ENCODE measurements at regions not wholly inside any gene's neighbourhood (a gene's known extent, or its start where the extent isn't known, plus 50 kb on each side); places are given as distances from the start of the nearest gene placed in this dataset.
"Not testable (repeated sequence)": the region's sequence is repeated elsewhere in the genome, so short reads cannot be mapped to it uniquely, and the experiment has no call there.

DNA sequence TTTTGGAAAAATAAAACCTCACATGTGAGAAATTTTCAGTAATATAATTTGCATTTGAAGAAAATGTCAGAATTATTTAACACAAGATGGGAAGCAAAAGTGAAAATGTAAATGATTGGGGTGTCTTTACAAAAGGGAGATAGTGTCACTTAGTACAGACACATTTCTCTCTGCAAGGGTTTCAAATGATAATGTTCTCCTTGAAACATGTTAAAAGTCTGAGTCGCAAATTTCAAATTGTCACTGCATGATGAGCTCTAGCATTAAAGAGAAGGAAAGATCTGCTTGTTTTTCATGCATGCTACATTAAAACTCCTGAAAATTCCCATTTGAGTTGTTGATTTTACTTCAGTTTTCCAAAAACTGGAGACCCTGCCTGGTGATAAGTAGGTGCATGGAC, 122.0 kb upstream of the LDB2 start:
- no peaks in the 10 kb centered on the region for H3K36me3 ChIP-seq
- no peak overlapping the region for H3K4me3 ChIP-seq
- H3K27ac ChIP-seq, result no peak overlapping the region
- intact Hi-C loops (cut with DNase I; ENCODE audit: low total_unique reads), result no loop called here
- no peaks in the 10 kb centered on the region for H3K27me3 ChIP-seq
- DNase-seq, result no peak
- TF ChIP-seq, protein P1, sequence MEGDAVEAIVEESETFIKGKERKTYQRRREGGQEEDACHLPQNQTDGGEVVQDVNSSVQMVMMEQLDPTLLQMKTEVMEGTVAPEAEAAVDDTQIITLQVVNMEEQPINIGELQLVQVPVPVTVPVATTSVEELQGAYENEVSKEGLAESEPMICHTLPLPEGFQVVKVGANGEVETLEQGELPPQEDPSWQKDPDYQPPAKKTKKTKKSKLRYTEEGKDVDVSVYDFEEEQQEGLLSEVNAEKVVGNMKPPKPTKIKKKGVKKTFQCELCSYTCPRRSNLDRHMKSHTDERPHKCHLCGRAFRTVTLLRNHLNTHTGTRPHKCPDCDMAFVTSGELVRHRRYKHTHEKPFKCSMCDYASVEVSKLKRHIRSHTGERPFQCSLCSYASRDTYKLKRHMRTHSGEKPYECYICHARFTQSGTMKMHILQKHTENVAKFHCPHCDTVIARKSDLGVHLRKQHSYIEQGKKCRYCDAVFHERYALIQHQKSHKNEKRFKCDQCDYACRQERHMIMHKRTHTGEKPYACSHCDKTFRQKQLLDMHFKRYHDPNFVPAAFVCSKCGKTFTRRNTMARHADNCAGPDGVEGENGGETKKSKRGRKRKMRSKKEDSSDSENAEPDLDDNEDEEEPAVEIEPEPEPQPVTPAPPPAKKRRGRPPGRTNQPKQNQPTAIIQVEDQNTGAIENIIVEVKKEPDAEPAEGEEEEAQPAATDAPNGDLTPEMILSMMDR (IDR thresholded peaks at IDR 0.05), result no peak
- TF ChIP-seq POLR2A (IDR thresholded peaks at IDR 0.05), result no peak
- H3K9me3 ChIP-seq, result no peaks in the 10 kb centered on the region
- H3K4me1 ChIP-seq, result no peaks in the 10 kb centered on the region

DNA sequence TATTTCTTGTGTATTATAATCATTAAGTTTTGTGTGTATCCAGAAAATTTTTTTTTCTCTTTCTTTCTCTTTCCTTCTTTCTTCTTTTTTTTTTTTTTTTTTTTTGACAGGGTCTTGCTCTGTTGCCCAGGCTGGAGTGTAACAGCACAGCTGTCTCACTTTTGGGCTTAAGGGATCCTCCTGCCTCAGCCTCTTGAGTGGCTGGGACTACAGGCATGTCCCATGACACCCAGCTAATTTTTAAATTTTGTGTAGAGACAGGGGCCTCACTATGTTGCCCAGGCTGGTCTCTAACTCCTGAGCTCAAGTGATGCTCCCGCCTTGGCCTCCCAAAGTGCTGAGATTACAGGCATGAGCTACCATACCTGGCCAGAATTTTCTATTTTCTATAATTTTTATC, 120.2 kb upstream of the LDB2 start:
- H3K27ac ChIP-seq; H3K36me3 ChIP-seq; intact Hi-C loops (cut with DNase I; ENCODE audit: low total_unique reads); H3K9me3 ChIP-seq; H3K27me3 ChIP-seq; DNase-seq; H3K4me3 ChIP-seq; H3K4me1 ChIP-seq: not testable (repeated sequence)

- intact Hi-C loops (cut with DNase I; ENCODE audit: low total_unique reads), result no loop called here
- Histone ChIP-seq H3K4me1 (no peaks in the 10 kb centered on the region), H3K4me3 (no peak overlapping the region), H3K36me3 (no peaks in the 10 kb centered on the region), H3K27me3 (no peaks in the 10 kb centered on the region), H3K9me3 (no peaks in the 10 kb centered on the region), H3K27ac (no peak overlapping the region)
- TF ChIP-seq POLR2A (IDR thresholded peaks at IDR 0.05), result no peak
- TF ChIP-seq, protein P1 (IDR thresholded peaks at IDR 0.05), result no peak
- DNase-seq, result no peak
Observed at GRCh38 chr4:17018013-17018412, 119.6 kb upstream of the LDB2 start.

DNA sequence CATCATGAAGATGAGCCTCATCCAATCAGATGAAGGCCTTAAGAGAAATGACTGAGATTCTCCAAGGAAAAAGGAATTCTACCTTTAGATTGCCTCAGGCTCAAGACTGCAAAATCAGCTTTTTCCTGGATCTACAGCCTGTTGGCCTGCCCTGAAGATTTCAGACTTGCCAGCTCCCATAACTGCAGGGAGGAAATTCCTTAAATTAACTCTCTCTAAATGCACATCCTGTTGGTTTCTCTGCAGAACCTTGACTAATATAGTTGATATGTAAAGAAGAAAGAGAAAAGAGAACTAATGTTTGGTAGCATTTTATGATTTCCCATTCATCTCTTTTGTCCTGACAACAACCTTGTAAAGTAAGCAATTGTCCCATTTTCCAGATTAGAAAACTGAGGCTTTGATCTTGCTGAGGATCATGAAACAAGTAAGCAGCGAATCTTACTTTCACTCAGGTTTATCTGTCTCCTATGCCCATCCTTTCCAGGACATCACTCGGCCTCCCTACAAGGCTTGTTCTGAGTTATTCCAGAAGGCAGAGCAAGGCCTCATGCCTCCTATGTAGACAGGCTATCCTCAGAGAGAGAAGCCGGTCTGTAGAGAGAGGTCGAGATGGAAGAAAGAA, 115.0 kb upstream of the LDB2 start:
- no peak for TF ChIP-seq POLR2A (IDR thresholded peaks at IDR 0.05)
- TF ChIP-seq, protein P1 (IDR thresholded peaks at IDR 0.05), result no peak
- Histone ChIP-seq H3K36me3 (no peaks in the 10 kb centered on the region), H3K27me3 (no peaks in the 10 kb centered on the region), H3K27ac (no peak overlapping the region), H3K4me3 (no peak overlapping the region), H3K4me1 (no peaks in the 10 kb centered on the region), H3K9me3 (no peaks in the 10 kb centered on the region)
- intact Hi-C loops (cut with DNase I; ENCODE audit: low total_unique reads), result no loop called here
- no peak for DNase-seq

GRCh38 chr4:17012451-17012850, 114.0 kb upstream of the LDB2 start:
- intact Hi-C loops (cut with DNase I; ENCODE audit: low total_unique reads), result no loop called here
- no peak for DNase-seq

More at GRCh38 chr4:17012451-17012850, 114.0 kb upstream of the LDB2 start:
- Histone ChIP-seq H3K27me3 (no peaks in the 10 kb centered on the region), H3K9me3 (no peaks in the 10 kb centered on the region), H3K4me1 (no peaks in the 10 kb centered on the region), H3K36me3 (no peaks in the 10 kb centered on the region), H3K27ac (no peak overlapping the region), H3K4me3 (no peak overlapping the region)
- TF ChIP-seq, protein P1 (IDR thresholded peaks at IDR 0.05), result no peak
- TF ChIP-seq POLR2A (IDR thresholded peaks at IDR 0.05), result no peak
